GM18870 (cell line): ENCODE measurements at regions not wholly inside any gene's neighbourhood (a gene's known extent, or its start where the extent isn't known, plus 50 kb on each side); places are given as distances from the start of the nearest gene placed in this dataset.
"Not testable (repeated sequence)": the region's sequence is repeated elsewhere in the genome, so short reads cannot be mapped to it uniquely, and the experiment has no call there.

Experiments
- ATAC-seq: cut with Tn5 transposase; IDR thresholded peaks from one replicate; pipeline ENCODE4 v1.9.1; 2021; ENCODE audit warnings: moderate library complexity; ENCODE audit not compliant: unreplicated experiment

GRCh38 chr5:166926138-166926537 is 1365.3 kb upstream of the WWC1 start:
- no peak for ATAC-seq

GRCh38 chr5:166926806-166927475 is 1364.5 kb upstream of the WWC1 start:
- not testable (repeated sequence) for ATAC-seq

DNA sequence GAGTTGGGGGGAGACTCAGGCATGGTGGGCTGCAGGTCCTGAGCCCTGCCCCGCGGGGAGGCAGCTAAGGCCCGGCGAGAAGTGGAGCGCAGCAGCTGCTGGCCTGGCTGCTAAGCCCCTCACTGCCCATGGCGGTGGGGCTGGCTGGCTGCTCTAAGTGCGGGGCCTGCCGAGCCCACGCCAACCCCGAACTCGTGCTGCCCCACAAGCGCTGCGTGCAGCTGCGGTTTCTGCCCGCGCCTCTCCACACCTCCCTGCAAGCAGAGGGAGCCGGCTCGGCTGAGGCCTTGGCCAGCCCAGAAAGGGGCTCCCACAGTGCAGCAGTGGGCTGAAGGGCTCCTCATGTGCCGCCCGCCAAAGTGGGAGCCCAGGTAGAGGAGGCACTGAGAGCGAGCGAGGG is 1355.1 kb upstream of the WWC1 start:
- ATAC-seq, result no peak

GRCh38 chr5:166938071-166938470 is 1353.4 kb upstream of the WWC1 start:
- no peak for ATAC-seq

- ATAC-seq, result no peak
Observed at GRCh38 chr5:166942948-166943347, 1348.5 kb upstream of the WWC1 start.

GRCh38 chr5:166947045-166947444 is 1344.4 kb upstream of the WWC1 start:
- no peak for ATAC-seq

GRCh38 chr5:166948679-166949078 is 1342.8 kb upstream of the WWC1 start:
- ATAC-seq, result no peak

DNA sequence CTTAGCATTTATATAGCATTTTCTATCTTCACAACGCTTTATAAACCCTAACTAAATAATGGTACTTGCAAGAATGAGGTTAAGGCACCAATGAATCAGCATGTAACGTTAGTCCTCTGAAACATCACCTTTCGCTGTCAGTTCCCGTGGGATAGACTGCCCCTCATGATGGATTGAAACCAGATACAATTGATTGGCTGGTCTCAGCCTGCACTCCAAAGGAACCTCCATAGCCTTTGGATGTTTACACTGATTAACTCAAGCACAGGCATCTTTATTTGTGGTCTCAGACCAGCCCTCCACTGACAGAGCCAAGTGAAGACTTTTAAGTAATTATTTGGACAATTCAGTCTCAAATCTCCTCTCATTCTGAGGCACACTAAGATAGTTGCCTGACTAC is 1339.4 kb upstream of the WWC1 start:
- no peak for ATAC-seq

DNA sequence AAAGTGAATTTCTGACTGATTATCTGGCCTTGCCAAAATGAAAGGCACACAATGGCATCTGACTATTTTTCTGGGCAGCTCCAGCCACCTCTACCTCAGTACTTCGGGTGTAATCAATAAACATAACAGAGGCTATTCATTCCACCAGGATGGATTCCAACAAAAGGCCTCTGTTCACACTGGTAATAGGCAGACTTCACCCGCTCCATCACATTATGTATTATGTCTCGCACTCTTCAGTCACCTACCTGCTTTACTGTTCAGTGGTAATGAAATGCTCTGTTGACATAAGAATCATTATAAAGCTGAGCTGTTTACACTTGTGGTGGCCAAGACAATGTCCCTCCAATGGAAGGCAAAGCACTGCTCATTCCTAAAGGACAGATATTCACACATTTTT is 1333.7 kb upstream of the WWC1 start:
- no peak for ATAC-seq

GRCh38 chr5:166959766-166960165 is 1331.7 kb upstream of the WWC1 start:
- no peak for ATAC-seq

DNA sequence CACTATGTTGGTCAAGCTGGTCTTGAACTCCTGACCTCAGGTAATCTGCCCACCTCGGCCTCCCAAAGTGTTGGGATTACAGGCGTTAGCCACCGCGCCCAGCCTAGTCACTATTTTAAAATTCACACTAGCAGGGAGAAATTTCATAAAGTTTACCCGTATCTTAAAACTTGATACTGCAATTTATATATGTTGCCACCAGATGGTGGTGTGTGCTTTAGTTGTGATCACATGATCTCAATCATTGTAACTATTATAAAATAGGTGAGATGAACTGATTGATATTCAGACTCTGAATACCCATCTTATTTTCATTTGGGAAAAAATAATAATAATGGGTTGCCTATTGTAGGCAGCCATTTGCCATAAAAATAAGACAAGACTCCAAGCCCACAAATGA is 1330.4 kb upstream of the WWC1 start:
- no peak for ATAC-seq

GRCh38 chr5:166961913-166962312 is 1329.5 kb upstream of the WWC1 start:
- no peak for ATAC-seq

GRCh38 chr5:166962461-166962860 is 1329.0 kb upstream of the WWC1 start:
- ATAC-seq, result no peak

GRCh38 chr5:166963596-166963995 is 1327.8 kb upstream of the WWC1 start:
- ATAC-seq, result no peak

DNA sequence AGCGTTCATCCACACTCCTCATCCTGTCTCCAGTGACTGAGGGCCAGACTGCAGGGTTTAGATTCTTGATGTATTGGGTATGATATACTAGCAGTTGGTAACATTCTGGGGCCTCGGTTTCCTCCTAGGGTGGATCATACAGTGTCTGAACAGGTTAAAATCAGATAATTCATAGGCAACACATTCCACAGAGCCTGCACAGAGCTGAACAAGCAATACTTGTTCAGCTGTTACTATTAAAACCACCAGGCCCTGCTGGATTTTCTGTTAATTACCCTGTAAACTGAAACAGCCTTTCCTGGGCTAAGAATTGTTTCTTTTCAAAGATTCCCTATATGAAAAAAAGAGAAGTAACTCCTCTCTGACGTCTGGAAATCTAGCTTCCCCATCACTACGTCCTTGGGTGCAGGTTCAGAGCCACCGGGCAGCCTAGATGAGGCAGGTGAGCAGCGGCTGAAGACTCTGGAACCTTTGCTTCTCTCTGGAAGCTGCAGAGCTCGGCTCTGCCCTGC is 1313.5 kb upstream of the WWC1 start:
- no peak for ATAC-seq

- no peak for ATAC-seq
Observed at GRCh38 chr5:166979307-166979895, 1312.0 kb upstream of the WWC1 start.

DNA sequence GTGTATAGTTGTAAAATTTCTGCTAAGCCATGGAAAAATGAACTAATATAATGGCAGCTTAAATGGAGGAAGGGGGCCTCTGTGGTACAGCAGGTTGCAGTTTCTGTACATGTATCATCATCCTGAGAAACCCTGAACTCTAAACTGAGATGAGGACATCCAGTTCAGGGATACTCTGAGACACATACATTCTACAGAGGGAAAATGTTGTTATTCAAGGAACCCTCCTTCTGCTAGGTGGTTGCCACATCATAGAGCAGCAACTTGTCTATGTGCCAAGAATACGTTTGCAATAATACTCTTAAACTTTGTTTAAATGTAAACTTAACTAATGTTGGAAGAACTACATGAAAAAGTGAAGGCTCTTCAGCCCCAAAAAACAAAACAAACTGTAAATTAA is 1310.8 kb upstream of the WWC1 start:
- no peak for ATAC-seq

- ATAC-seq, result no peak
Observed at GRCh38 chr5:166982226-166982625, 1309.2 kb upstream of the WWC1 start.

GRCh38 chr5:166991601-166992000 is 1299.8 kb upstream of the WWC1 start:
- ATAC-seq, result no peak

GRCh38 chr5:166992108-166992507 is 1299.3 kb upstream of the WWC1 start:
- no peak for ATAC-seq

DNA sequence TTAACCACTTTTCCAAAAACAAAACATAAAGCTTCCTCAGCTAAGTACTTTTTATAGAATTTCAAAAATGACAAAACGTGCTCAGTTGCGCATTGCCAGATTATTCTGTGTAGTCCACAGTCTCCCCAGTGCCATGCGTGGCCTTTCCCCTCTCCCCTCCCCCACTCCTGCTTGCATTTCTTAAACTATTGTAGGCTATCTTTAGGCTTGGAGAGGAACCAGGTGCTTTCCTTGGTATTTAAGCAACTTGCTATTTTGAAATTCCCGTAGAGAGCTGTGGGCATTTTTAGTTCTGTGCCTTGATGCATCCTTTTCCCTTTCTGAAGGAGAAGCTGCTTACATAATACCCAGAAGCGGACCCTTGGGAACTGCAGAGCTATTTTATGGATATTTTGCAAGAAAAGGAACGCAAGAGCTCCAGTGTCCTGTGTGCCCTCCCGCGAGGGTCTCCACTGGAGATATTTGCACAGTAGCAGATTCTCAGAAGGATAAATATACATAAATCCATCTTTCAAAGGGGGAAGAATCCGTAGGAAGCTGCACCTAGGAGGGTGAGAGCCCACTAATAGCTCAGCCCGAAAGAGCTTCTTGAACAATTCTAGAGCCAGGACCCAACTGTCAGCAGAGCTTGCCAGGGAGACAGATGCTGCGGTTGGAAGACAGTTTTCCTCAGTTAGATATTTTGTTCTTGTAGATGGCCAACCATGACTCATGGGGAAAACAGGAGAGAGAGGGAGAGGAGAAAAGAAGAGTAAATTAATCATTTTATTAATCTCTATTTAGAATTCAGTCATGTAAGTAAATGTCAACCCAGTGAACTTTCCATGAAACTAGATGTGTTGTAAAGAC is 1298.3 kb upstream of the WWC1 start:
- ATAC-seq, result no peak

- ATAC-seq, result no peak
Observed at GRCh38 chr5:166994226-166994625, 1297.2 kb upstream of the WWC1 start.
